ENCODE measurements at regions not wholly inside any gene's neighbourhood (a gene's known extent, or its start where the extent isn't known, plus 50 kb on each side); places are given as distances from the start of the nearest gene placed in this dataset.

DNA sequence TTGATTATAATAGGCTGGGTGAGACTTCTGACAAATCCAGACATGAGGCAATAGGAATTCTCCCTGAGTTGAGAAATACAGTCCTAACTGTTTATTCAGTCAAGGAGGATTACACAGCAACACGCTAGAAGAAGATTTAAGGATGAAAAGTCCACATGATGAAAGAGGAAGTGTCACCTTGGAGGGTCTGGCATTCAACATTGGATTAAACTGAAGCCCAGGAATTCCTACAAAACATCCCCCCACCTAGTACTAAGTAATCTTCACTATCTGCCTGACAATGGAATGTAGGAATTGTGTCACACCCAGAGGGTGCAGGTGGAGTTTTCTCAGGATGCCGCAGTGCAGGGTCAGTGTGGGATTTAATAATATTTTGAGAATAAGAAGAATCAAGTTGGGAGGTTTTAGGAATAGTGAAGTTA lies 142.4 kb downstream of the SOCS6 start (continued):
- TF ChIP-seq SMAD1 (CRISPR knock-in tag; IDR thresholded peaks at IDR 0.05; ENCODE audit: borderline replicate concordance, low read depth): no peak
- peak; percentile 94 for TF ChIP-seq CEBPB (IDR thresholded peaks at IDR 0.05; ENCODE audit: borderline replicate concordance, low read depth, low read length)
- peak; percentile 90 for TF ChIP-seq NCOR1 (IDR thresholded peaks at IDR 0.05; ENCODE audit: borderline replicate concordance, low read length)
- TF ChIP-seq, protein P1, sequence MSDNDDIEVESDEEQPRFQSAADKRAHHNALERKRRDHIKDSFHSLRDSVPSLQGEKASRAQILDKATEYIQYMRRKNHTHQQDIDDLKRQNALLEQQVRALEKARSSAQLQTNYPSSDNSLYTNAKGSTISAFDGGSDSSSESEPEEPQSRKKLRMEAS (IDR thresholded peaks at IDR 0.05): peak; percentile 55
- no peak for TF ChIP-seq ZNF180 (CRISPR knock-in tag; IDR thresholded peaks at IDR 0.05; ENCODE audit: borderline replicate concordance, low read depth)
- no peak for TF ChIP-seq ZNF75D (CRISPR knock-in tag; IDR thresholded peaks at IDR 0.05; ENCODE audit: borderline replicate concordance)
- peak; percentile 48; the same call in 1 of the 2 replicates for TF ChIP-seq ZFP1 (CRISPR knock-in tag; IDR thresholded peaks at IDR 0.05)
- TF ChIP-seq TEAD3 (CRISPR knock-in tag; optimal IDR thresholded peaks at IDR 0.05; ENCODE audit: borderline replicate concordance): peak; percentile 92
- TF ChIP-seq, protein P2, sequence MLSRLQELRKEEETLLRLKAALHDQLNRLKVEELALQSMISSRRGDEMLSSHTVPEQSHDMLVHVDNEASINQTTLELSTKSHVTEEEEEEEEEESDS (CRISPR knock-in tag; IDR thresholded peaks at IDR 0.05; ENCODE audit: borderline replicate concordance): no peak
- TF ChIP-seq ATF7 (IDR thresholded peaks at IDR 0.05): peak; percentile 58; the same call in 1 of the 2 replicates
- no peak for TF ChIP-seq ATF7 (CRISPR knock-in tag; IDR thresholded peaks at IDR 0.05)
- peak; percentile 63; the same call in 1 of the 2 replicates for TF ChIP-seq SALL2 (CRISPR knock-in tag; IDR thresholded peaks at IDR 0.05)
- no peak for TF ChIP-seq ZNF33B (CRISPR knock-in tag; IDR thresholded peaks at IDR 0.05)
- TF ChIP-seq, protein P3, sequence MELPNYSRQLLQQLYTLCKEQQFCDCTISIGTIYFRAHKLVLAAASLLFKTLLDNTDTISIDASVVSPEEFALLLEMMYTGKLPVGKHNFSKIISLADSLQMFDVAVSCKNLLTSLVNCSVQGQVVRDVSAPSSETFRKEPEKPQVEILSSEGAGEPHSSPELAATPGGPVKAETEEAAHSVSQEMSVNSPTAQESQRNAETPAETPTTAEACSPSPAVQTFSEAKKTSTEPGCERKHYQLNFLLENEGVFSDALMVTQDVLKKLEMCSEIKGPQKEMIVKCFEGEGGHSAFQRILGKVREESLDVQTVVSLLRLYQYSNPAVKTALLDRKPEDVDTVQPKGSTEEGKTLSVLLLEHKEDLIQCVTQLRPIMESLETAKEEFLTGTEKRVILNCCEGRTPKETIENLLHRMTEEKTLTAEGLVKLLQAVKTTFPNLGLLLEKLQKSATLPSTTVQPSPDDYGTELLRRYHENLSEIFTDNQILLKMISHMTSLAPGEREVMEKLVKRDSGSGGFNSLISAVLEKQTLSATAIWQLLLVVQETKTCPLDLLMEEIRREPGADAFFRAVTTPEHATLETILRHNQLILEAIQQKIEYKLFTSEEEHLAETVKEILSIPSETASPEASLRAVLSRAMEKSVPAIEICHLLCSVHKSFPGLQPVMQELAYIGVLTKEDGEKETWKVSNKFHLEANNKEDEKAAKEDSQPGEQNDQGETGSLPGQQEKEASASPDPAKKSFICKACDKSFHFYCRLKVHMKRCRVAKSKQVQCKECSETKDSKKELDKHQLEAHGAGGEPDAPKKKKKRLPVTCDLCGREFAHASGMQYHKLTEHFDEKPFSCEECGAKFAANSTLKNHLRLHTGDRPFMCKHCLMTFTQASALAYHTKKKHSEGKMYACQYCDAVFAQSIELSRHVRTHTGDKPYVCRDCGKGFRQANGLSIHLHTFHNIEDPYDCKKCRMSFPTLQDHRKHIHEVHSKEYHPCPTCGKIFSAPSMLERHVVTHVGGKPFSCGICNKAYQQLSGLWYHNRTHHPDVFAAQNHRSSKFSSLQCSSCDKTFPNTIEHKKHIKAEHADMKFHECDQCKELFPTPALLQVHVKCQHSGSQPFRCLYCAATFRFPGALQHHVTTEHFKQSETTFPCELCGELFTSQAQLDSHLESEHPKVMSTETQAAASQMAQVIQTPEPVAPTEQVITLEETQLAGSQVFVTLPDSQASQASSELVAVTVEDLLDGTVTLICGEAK (IDR thresholded peaks at IDR 0.05): no peak
- TF ChIP-seq, protein P3 (CRISPR knock-in tag; IDR thresholded peaks at IDR 0.05): no peak; the same call in 1 of the 2 replicates
- no peak for TF ChIP-seq ZNF816 (CRISPR knock-in tag; IDR thresholded peaks at IDR 0.05; ENCODE audit: borderline replicate concordance)
- TF ChIP-seq RXRB (CRISPR knock-in tag; IDR thresholded peaks at IDR 0.05; ENCODE audit: borderline replicate concordance): peak; percentile 73
- peak; percentile 36; the same call in 1 of the 2 replicates for TF ChIP-seq MIER3 (CRISPR knock-in tag; IDR thresholded peaks at IDR 0.05; ENCODE audit: borderline replicate concordance)
- no peak for TF ChIP-seq HOXA9 (CRISPR knock-in tag; IDR thresholded peaks at IDR 0.05; ENCODE audit: borderline replicate concordance)
- TF ChIP-seq HOXA5 (CRISPR knock-in tag; IDR thresholded peaks at IDR 0.05): peak; percentile 79; the same call in 1 of the 2 replicates
- TF ChIP-seq ONECUT2 (CRISPR knock-in tag; IDR thresholded peaks at IDR 0.05): peak; percentile 68; the same call in 1 of the 2 replicates
- TF ChIP-seq STAG1 (CRISPR knock-in tag; IDR thresholded peaks at IDR 0.05): 0 out of 2 replicates have a peak, but pooled peaks have one; percentile 20
- peak; percentile 84 for TF ChIP-seq RCOR2 (CRISPR knock-in tag; IDR thresholded peaks at IDR 0.05)
- TF ChIP-seq ZNF331 (CRISPR knock-in tag; IDR thresholded peaks at IDR 0.05): peak; percentile 53; the same call in 1 of the 2 replicates

Measured in HepG2 (cell line).